ENCODE measurements at regions not wholly inside any gene's neighbourhood (a gene's known extent, or its start where the extent isn't known, plus 50 kb on each side); places are given as distances from the start of the nearest gene placed in this dataset.

DNA sequence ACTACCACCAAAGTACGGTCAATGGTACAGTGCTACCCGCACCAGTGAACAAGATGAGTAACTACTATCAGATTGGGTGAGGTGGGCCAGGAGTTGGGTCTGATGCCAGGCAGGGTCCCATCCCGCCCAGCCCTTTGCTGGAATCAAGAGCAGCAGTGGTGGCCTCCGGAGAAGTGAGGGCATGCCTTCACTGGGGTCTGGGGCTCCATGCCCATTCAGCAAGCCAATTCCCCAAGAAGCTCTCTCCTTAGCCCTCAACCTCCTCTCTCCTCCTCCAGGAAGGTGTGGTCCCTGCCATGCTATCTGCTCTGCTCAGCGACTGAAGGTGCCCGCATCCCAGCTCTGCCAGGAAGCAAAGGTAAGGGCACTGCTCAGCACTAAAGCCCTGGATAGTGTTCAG, 62.7 kb upstream of the CPLX2 start (continued):
- TF ChIP-seq, protein P1, sequence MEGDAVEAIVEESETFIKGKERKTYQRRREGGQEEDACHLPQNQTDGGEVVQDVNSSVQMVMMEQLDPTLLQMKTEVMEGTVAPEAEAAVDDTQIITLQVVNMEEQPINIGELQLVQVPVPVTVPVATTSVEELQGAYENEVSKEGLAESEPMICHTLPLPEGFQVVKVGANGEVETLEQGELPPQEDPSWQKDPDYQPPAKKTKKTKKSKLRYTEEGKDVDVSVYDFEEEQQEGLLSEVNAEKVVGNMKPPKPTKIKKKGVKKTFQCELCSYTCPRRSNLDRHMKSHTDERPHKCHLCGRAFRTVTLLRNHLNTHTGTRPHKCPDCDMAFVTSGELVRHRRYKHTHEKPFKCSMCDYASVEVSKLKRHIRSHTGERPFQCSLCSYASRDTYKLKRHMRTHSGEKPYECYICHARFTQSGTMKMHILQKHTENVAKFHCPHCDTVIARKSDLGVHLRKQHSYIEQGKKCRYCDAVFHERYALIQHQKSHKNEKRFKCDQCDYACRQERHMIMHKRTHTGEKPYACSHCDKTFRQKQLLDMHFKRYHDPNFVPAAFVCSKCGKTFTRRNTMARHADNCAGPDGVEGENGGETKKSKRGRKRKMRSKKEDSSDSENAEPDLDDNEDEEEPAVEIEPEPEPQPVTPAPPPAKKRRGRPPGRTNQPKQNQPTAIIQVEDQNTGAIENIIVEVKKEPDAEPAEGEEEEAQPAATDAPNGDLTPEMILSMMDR (IDR thresholded peaks at IDR 0.05; ENCODE audit: control extremely low read depth in 1 of 3, insufficient read depth in 1 of 3, low read depth in 1 of 3, low read length in 3 of 3): no peak
- no peak for TF ChIP-seq KDM5A (IDR thresholded peaks at IDR 0.05; ENCODE audit: low read length)
